ENCODE measurements at regions not wholly inside any gene's neighbourhood (a gene's known extent, or its start where the extent isn't known, plus 50 kb on each side); places are given as distances from the start of the nearest gene placed in this dataset.

GRCh38 chrX:149151805-149152757, 353.0 kb downstream of the IDS start:
- DNase-seq: no peak

GRCh38 chrX:149145845-149146285, 359.2 kb downstream of the IDS start:
- DNase-seq: no peak

DNA sequence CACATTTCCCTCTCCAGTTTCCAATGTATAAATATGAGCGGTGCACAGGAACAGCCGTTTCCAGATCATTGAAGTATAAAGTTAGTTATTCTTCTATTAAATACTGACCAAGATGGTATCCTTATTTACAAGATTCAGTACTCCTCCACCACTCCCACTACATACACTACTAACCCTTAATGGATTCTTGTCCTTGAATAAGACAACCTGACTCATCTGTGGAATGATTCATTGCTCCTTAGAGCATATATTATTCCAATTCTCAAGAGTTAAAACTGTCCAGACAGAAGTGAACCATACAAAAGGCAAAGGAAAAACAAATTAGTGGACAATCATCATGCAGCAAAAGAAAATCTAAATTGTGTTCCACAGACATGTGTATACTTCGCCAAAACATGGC, 373.3 kb downstream of the IDS start:
- DNase-seq: no peak

- no peak for DNase-seq
These were observed 375.3 kb downstream of the IDS start for GRCh38 chrX:149129767-149130166.

GRCh38 chrX:149124526-149125108, 380.5 kb downstream of the IDS start:
- DNase-seq: no peak

- DNase-seq: no peak
These were observed 383.7 kb downstream of the IDS start for GRCh38 chrX:149121206-149121920.

DNA sequence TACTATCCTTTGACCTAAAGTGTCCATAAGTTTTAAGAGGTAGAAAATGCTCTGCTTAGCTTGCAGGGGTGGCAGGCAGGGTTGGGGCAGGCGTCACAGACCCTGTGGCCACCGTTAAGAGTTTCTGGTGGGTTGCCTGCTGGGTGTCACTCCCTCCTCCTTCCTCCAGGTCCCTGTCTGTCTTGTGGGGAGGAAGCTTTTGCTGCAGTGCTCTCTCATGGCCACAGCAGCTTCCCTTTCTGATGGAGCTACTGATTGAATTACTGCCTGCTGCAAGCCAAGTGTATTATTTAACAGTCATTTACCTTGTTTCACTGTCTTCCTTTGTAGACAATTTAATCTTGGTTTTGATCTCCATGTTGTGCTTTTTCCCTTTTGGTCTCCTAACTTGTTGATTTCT, 384.6 kb downstream of the IDS start:
- DNase-seq: no peak

- no peak for DNase-seq
These were observed 390.2 kb downstream of the IDS start for GRCh38 chrX:149114874-149115273.

DNA sequence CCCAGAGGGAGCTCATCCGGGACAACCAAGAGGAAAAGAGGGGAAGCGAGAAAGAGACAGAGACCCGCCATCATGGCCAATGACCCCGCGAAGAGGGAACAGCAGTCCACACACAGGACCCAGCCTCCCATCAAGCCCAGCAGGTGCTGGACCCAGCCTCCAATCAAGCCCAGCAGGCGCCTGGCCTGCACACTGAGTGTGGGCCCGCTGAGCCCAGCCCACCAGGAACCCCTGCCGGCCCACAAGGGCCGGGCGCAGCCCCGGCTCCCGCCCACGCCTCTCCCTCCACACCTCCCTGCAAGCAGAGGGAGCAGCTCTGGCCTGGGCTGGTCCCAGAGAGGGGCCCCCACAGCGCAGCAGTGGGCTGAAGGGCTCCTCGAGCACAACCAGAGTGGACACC, 391.1 kb downstream of the IDS start:
- DNase-seq: no peak

GRCh38 chrX:149097786-149098185, 407.3 kb downstream of the IDS start:
- DNase-seq: no peak

DNA sequence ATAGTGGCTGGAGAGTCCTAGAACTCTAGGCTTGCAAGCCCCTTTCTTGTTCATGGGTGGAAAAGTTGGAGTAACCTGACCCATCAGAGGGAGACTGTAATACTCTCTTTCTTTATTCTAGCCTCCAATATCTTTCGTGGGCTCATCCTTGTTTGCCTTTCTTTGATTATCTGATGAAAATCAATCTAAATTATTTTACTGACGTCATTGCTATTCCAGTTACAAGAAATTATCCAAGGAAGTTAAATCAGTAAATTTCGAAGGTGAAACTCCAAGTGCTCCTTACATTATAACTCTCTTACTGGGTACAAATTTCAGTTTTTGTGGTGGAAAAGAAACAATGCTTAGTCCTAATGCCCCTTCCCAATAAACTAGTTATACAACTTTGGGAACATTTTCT, 412.9 kb downstream of the IDS start:
- no peak for DNase-seq

DNA sequence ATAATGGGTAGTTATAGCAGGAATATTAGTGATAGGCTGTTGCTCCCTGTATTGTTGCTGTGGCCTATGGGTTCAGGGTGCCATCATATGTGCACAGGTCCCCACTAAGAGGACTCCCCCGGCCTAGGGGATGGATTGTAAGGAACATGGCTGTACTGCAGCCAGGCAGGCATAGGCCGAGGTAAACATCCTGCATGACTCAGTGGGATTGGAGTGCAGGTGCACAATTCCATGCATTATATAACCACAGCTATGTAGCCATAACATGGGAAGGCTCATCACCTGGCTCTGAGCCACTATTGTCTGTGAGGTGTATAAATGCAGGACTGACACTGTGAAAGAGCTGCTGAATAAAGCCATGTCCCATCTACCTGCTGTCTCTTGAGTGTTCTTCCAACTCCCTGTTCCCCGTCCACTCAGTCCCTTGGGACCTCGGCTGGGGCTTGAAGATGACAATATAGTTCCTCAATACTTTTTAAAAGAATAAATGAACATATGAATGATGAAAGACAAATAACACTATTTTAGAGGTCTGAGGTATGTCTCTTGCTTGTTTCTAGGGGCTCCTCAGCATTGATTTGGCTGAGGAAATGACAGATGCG, 425.2 kb downstream of the IDS start:
- no peak for DNase-seq

DNA sequence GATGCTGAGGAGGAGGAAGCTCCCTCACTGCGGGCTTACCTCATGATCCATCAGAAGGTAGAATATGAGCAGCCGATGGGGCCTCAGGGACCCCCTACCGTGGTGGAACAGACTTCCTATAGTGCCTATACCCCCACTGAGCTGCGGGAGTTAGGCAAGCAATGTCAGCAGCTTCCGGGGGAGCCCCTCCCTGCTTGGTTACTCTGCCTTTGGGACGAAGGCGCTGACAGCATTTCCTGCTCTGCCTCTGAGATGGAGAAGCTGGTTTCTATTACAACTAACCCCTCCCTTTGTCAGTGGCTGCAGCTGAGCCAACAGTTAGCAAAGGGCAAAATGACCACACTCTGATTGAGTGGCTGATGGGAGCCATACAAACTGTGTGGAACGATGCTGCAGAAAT, 430.7 kb downstream of the IDS start:
- peak; percentile 0 for DNase-seq

DNA sequence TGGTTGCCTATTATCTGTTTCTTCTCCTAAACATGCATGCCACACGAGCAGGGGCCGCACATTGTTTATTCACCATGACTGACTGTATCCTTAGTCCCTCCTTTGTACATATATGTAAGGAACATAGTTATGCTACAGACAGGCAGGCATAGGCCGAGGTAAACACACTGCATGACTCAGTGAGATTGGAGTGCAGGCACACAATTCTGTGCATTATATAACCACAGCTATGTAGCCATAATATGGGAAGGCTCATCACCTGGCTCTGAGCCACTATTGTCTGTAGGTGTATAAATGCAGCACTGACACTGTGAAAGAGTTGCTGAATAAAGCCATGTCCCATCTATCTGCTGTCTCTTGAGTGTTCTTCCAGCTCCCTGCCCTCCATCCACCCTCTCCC, 431.6 kb downstream of the IDS start:
- DNase-seq: no peak

DNA sequence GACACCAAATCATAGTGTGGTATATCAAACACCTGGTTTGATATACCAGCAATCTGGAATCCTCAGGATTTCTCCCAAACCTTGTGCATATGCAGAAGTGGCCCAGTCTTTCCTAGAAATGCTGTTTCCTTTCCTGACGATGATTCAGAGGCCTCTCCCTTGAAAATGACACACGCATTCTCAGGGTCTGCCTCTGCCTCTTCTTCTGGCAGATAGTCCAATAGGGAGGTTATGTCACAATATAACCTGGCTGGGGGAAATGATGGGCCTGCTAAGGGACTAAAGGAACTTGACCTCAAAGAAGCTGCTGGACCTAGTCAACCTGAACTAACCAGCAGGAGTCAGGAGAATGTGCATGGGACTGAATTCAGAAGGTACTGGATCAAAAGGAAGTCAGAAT, 435.2 kb downstream of the IDS start:
- DNase-seq: no peak

- DNase-seq: no peak
These were observed 444.2 kb downstream of the IDS start for GRCh38 chrX:149060921-149061320.

Measured in stimulated activated CD4-positive, alpha-beta T cell treated with anti-CD3 and anti-CD28 coated beads, Interleukin-12 subunit alpha, Interleukin-12 subunit beta, amount 100 ng/mL, for 4 hours (primary cell).